SJSA1 (cell line): ENCODE measurements at regions not wholly inside any gene's neighbourhood (a gene's known extent, or its start where the extent isn't known, plus 50 kb on each side); places are given as distances from the start of the nearest gene placed in this dataset.

Experiments used
- DNase-seq, 2 experiments: peaks; one replicate each; pipeline ENCODE4 v3.0.0-alpha.2; 2015 to 2020; ENCODE audit warnings: low spot score in 2 of 2, low read depth in 1 of 2
- H3K27ac ChIP-seq: fragments of 250-450 bp; sonication (Bioruptor Pico); 2 replicates; pipeline ENCODE4 v1.5.1; 2020; ENCODE audit warnings: mild to moderate bottlenecking, moderate library complexity
- H3K27me3 ChIP-seq: fragments of 250-450 bp; sonication (Bioruptor Pico); replicated peaks from 2 replicates; pipeline ENCODE4 v1.5.1; 2020; ENCODE audit warnings: mild to moderate bottlenecking, moderate library complexity
- H3K36me3 ChIP-seq: fragments of 250-450 bp; sonication (Bioruptor Pico); 2 replicates; pipeline ENCODE4 v1.5.1; 2020; ENCODE audit warnings: mild to moderate bottlenecking
- H3K4me1 ChIP-seq: fragments of 250-450 bp; sonication (Bioruptor Pico); replicated peaks from 2 replicates; pipeline ENCODE4 v1.6.1; 2021; ENCODE audit warnings: mild to moderate bottlenecking
- H3K4me3 ChIP-seq: fragments of 250-450 bp; sonication (Bioruptor Pico); 2 replicates; pipeline ENCODE4 v1.5.1; 2020; ENCODE audit warnings: mild to moderate bottlenecking
- H3K9me3 ChIP-seq: fragments of 250-450 bp; sonication (Bioruptor Pico); replicated peaks from 2 replicates; pipeline ENCODE4 v1.5.1; 2020; ENCODE audit warnings: mild to moderate bottlenecking

- Histone ChIP-seq H3K36me3 (no peaks in the 10 kb centered on the region), H3K9me3 (no peaks in the 10 kb centered on the region), H3K4me1 (no peaks in the 10 kb centered on the region), H3K4me3 (no peak overlapping the region), H3K27me3 (no peaks in the 10 kb centered on the region), H3K27ac (no peak overlapping the region)
- DNase-seq, result no peak
Observed at GRCh38 chr6:139905404-139906052, 531.1 kb upstream of the CITED2 start.

- H3K27ac ChIP-seq, result no peak overlapping the region
- no peaks in the 10 kb centered on the region for H3K9me3 ChIP-seq
- no peaks in the 10 kb centered on the region for H3K36me3 ChIP-seq
- H3K27me3 ChIP-seq, result no peaks in the 10 kb centered on the region
- H3K4me3 ChIP-seq, result no peak overlapping the region
- no peak for DNase-seq
- no peaks in the 10 kb centered on the region for H3K4me1 ChIP-seq
Observed at GRCh38 chr6:139904568-139904967, 530.1 kb upstream of the CITED2 start.

GRCh38 chr6:139904158-139904533 lies 529.7 kb upstream of the CITED2 start:
- Histone ChIP-seq H3K36me3 (no peaks in the 10 kb centered on the region), H3K4me3 (no peak overlapping the region), H3K4me1 (no peaks in the 10 kb centered on the region), H3K27me3 (no peaks in the 10 kb centered on the region), H3K27ac (no peak overlapping the region), H3K9me3 (no peaks in the 10 kb centered on the region)
- DNase-seq, result no peak

- DNase-seq, result no peak
- no peak overlapping the region for H3K27ac ChIP-seq
- no peak overlapping the region for H3K4me3 ChIP-seq
- H3K36me3 ChIP-seq, result no peaks in the 10 kb centered on the region
- H3K4me1 ChIP-seq, result no peaks in the 10 kb centered on the region
- no peaks in the 10 kb centered on the region for H3K9me3 ChIP-seq
- H3K27me3 ChIP-seq, result no peaks in the 10 kb centered on the region
Observed at GRCh38 chr6:139903411-139904157, 529.1 kb upstream of the CITED2 start.

- H3K9me3 ChIP-seq, result no peaks in the 10 kb centered on the region
- H3K27me3 ChIP-seq, result no peaks in the 10 kb centered on the region
Observed at GRCh38 chr6:139895205-139895793, 520.9 kb upstream of the CITED2 start.

GRCh38 chr6:139894271-139894670 lies 519.8 kb upstream of the CITED2 start:
- Histone ChIP-seq H3K36me3 (no peaks in the 10 kb centered on the region), H3K9me3 (no peaks in the 10 kb centered on the region), H3K27ac (no peak overlapping the region), H3K4me3 (no peak overlapping the region), H3K27me3 (no peaks in the 10 kb centered on the region), H3K4me1 (peaks cover 2% of the 10 kb centered on the region)
- DNase-seq, result no peak

More at GRCh38 chr6:139895205-139895793, 520.9 kb upstream of the CITED2 start:
- H3K36me3 ChIP-seq, result no peaks in the 10 kb centered on the region
- no peak for DNase-seq
- no peak overlapping the region for H3K4me3 ChIP-seq
- no peaks in the 10 kb centered on the region for H3K4me1 ChIP-seq
- H3K27ac ChIP-seq, result no peak overlapping the region

GRCh38 chr6:139891471-139891870 lies 517.0 kb upstream of the CITED2 start:
- Histone ChIP-seq H3K4me3 (no peak overlapping the region), H3K36me3 (no peaks in the 10 kb centered on the region), H3K27ac (no peak overlapping the region), H3K9me3 (no peaks in the 10 kb centered on the region), H3K4me1 (peaks cover 16% of the 10 kb centered on the region), H3K27me3 (no peaks in the 10 kb centered on the region)
- no peak for DNase-seq

GRCh38 chr6:139888681-139889122 lies 514.3 kb upstream of the CITED2 start:
- DNase-seq, result peak in 1 of 2 experiments; percentile 75
- no peaks in the 10 kb centered on the region for H3K27me3 ChIP-seq
- no peak overlapping the region for H3K4me3 ChIP-seq
- peaks cover 27% of the 10 kb centered on the region for H3K4me1 ChIP-seq
- no peaks in the 10 kb centered on the region for H3K36me3 ChIP-seq
- H3K27ac ChIP-seq, result peak overlapping the region; percentile 53
- no peaks in the 10 kb centered on the region for H3K9me3 ChIP-seq

- H3K4me1 ChIP-seq, result peaks cover 41% of the 10 kb centered on the region
- DNase-seq, result no peak
- no peaks in the 10 kb centered on the region for H3K9me3 ChIP-seq
Observed at GRCh38 chr6:139887275-139887674, 512.8 kb upstream of the CITED2 start.

GRCh38 chr6:139886396-139886795 lies 511.9 kb upstream of the CITED2 start:
- Histone ChIP-seq H3K27me3 (no peaks in the 10 kb centered on the region), H3K4me3 (no peak overlapping the region)

More at GRCh38 chr6:139887275-139887674, 512.8 kb upstream of the CITED2 start:
- Histone ChIP-seq H3K36me3 (no peaks in the 10 kb centered on the region), H3K4me3 (no peak overlapping the region), H3K27ac (no peak overlapping the region), H3K27me3 (no peaks in the 10 kb centered on the region)

GRCh38 chr6:139885909-139886308 lies 511.5 kb upstream of the CITED2 start:
- no peak for DNase-seq
- Histone ChIP-seq H3K4me3 (no peak overlapping the region), H3K9me3 (no peaks in the 10 kb centered on the region), H3K36me3 (no peaks in the 10 kb centered on the region), H3K27ac (no peak overlapping the region), H3K27me3 (no peaks in the 10 kb centered on the region), H3K4me1 (peaks cover 47% of the 10 kb centered on the region)

More at GRCh38 chr6:139886396-139886795, 511.9 kb upstream of the CITED2 start:
- Histone ChIP-seq H3K36me3 (no peaks in the 10 kb centered on the region), H3K4me1 (peaks cover 47% of the 10 kb centered on the region), H3K9me3 (no peaks in the 10 kb centered on the region), H3K27ac (no peak overlapping the region)
- DNase-seq, result no peak

GRCh38 chr6:139883776-139884175 lies 509.3 kb upstream of the CITED2 start:
- no peaks in the 10 kb centered on the region for H3K36me3 ChIP-seq
- peak overlapping the region; percentile 58 for H3K27ac ChIP-seq
- H3K4me3 ChIP-seq, result no peak overlapping the region
- H3K4me1 ChIP-seq, result peaks cover 49% of the 10 kb centered on the region
- peak in 1 of 2 experiments; percentile 50 for DNase-seq
- H3K27me3 ChIP-seq, result no peaks in the 10 kb centered on the region
- no peaks in the 10 kb centered on the region for H3K9me3 ChIP-seq

- Histone ChIP-seq H3K9me3 (no peaks in the 10 kb centered on the region), H3K4me3 (no peak overlapping the region), H3K4me1 (peaks cover 43% of the 10 kb centered on the region), H3K27me3 (no peaks in the 10 kb centered on the region), H3K36me3 (no peaks in the 10 kb centered on the region), H3K27ac (peak overlapping the region; percentile 58)
- DNase-seq, result peak in 1 of 2 experiments; percentile 15
Observed at GRCh38 chr6:139882977-139883728, 508.7 kb upstream of the CITED2 start.
